ENCODE measurements at regions not wholly inside any gene's neighbourhood (a gene's known extent, or its start where the extent isn't known, plus 50 kb on each side); places are given as distances from the start of the nearest gene placed in this dataset.
"Not testable (repeated sequence)": the region's sequence is repeated elsewhere in the genome, so short reads cannot be mapped to it uniquely, and the experiment has no call there.

DNA sequence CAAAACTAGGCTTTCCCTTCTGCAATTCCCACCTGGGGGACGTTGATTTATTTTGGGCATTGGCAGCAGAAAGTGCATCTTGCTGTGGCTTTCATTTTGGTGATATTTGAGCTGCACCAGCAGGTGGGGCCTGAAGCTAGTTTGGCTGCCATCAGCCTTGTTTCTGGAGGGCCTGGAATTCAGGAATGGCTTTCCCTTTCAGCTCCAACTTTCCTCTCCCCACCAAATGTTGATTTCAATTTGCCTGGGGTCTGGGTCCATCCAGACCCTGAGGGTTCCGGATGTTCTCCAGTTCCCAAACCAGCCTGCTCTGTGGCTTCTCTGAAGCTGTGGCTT lies 640.4 kb downstream of the TYW1 start:
- no peaks in the 10 kb centered on the region for H3K4me1 ChIP-seq
- no peaks in the 10 kb centered on the region for H3K36me3 ChIP-seq
- no peak overlapping the region for H3K27ac ChIP-seq
- DNase-seq (ENCODE audit: low spot score), result no peak
- TF ChIP-seq, protein P1, sequence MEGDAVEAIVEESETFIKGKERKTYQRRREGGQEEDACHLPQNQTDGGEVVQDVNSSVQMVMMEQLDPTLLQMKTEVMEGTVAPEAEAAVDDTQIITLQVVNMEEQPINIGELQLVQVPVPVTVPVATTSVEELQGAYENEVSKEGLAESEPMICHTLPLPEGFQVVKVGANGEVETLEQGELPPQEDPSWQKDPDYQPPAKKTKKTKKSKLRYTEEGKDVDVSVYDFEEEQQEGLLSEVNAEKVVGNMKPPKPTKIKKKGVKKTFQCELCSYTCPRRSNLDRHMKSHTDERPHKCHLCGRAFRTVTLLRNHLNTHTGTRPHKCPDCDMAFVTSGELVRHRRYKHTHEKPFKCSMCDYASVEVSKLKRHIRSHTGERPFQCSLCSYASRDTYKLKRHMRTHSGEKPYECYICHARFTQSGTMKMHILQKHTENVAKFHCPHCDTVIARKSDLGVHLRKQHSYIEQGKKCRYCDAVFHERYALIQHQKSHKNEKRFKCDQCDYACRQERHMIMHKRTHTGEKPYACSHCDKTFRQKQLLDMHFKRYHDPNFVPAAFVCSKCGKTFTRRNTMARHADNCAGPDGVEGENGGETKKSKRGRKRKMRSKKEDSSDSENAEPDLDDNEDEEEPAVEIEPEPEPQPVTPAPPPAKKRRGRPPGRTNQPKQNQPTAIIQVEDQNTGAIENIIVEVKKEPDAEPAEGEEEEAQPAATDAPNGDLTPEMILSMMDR (IDR thresholded peaks at IDR 0.05), result peak in 1 of 2 donors; percentile 19
- H3K9me3 ChIP-seq, result no peaks in the 10 kb centered on the region
- H3K4me3 ChIP-seq, result no peak overlapping the region
- no peaks in the 10 kb centered on the region for H3K27me3 ChIP-seq

DNA sequence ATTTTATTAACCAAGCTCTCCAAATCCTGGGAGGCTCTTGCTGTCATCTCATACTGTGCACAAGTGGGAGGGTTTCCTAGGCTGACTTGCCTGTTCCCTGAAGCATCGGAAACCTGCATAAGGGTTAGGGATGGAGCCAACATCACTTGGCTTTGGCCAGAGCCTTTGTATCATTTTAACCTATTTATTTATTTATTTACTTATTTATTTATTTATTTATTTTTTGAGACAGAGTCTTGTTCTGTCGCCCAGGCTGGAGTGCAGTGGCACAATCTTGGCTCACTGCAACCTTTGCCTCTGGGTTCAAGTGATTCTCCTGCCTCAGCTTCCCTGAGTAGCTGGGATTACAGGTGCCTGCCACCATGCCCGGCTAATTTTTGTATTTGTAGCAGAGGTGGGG lies 645.9 kb downstream of the TYW1 start:
- not testable (repeated sequence) for H3K4me1 ChIP-seq; H3K4me3 ChIP-seq; H3K36me3 ChIP-seq; DNase-seq (ENCODE audit: low spot score); H3K27me3 ChIP-seq; H3K9me3 ChIP-seq; H3K27ac ChIP-seq

DNA sequence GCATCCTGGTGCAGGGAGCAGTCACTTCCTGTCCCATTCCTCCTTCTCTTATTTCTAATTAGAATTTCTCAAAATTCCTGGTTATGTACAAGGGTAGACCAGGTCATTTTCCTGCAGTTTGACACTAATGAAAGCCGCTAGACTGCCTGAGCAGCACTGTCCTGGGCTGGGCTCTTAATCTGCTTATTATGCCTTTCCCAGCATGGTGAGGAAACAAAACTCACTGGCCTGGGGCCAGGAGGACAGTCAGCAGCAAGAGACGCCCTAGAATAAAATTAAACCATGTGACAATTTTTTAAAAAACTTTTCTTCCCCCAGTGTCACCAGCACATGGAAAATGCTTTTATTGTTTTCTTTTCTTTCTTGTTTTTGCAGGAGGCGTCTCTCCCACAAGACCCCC lies 647.5 kb downstream of the TYW1 start:
- Histone ChIP-seq H3K27me3 (no peaks in the 10 kb centered on the region), H3K9me3 (no peaks in the 10 kb centered on the region), H3K27ac (no peak overlapping the region), H3K4me1 (no peaks in the 10 kb centered on the region), H3K36me3 (no peaks in the 10 kb centered on the region), H3K4me3 (no peak overlapping the region)
- TF ChIP-seq, protein P1 (IDR thresholded peaks at IDR 0.05), result no peak
- no peak for DNase-seq (ENCODE audit: low spot score)

DNA sequence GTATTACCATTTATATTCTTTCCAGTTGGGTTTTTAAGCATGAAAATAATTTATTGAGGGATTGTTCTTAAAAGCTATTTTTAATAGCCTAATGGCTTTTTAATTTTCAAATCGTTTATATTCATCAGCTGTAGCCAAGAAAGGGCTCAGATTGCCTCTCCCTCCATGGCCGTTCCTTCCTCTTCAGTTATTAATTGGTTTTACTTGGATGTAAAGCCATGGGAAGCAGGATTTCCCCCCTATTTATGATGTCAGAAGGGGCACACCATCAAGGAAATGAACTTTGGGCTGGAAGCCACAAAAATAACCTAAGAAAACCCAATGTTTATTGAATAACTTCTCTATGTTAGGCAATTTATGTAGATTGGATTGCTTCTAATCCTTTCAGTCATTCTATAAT lies 656.3 kb downstream of the TYW1 start:
- no peak overlapping the region for H3K27ac ChIP-seq
- TF ChIP-seq, protein P1 (IDR thresholded peaks at IDR 0.05), result no peak
- H3K9me3 ChIP-seq, result no peaks in the 10 kb centered on the region
- H3K4me1 ChIP-seq, result peaks cover 0 to 15% of the 10 kb centered on the region in 2 donors
- no peaks in the 10 kb centered on the region for H3K36me3 ChIP-seq
- H3K4me3 ChIP-seq, result no peak overlapping the region
- no peak for DNase-seq (ENCODE audit: low spot score)
- H3K27me3 ChIP-seq, result no peaks in the 10 kb centered on the region

DNA sequence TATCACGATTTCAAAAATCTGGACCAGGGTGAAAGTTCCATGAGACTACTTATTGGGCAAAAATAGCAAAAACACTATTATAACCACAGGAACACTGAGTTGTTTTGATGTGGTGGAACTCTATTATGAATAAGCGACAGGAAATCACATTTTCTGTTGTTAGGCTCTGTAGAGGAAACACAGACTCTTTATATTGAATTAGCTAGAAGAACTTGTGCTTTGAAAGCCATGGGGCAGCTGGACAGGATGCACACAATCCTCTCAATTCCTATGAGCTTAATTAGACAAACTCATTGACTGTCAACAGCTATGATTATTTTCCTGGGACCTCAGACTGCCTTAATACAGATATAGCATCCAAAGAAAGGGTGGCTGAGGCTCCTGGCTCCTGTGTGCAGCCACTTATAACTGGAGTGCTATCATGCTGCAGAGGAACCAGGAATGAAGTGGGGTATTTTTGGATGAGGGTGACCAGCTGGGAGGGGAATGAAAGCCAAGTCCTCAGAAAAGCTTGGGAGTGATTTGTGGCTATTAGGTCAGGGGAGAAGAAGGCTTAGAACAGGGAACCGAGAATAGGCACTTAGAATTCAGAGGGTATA lies 657.3 kb downstream of the TYW1 start:
- TF ChIP-seq, protein P1 (IDR thresholded peaks at IDR 0.05), result no peak
- DNase-seq (ENCODE audit: low spot score), result no peak
- Histone ChIP-seq H3K36me3 (no peaks in the 10 kb centered on the region), H3K27ac (no peak overlapping the region), H3K27me3 (no peaks in the 10 kb centered on the region), H3K4me1 (peaks cover 0 to 15% of the 10 kb centered on the region in 2 donors), H3K4me3 (no peak overlapping the region), H3K9me3 (no peaks in the 10 kb centered on the region)

DNA sequence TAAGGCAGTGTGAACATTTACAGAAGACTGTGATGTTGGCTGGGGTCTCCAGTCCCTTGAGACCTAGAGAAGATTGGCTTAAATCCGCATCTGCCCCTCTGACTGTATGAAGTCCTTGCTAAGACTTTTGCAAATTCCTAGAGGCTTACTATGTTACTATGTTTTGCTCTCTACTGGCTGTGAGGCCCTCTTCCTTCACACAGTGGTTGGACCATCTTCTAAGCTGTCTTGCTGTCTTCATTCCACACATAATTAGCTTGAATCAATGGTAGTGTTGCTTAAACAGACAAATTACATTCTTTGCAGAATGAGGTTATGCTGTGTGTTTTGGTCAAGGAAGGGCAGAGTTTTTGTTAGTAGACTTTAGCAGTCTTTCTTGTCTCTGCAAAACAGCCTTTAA lies 658.0 kb downstream of the TYW1 start:
- Histone ChIP-seq H3K9me3 (no peaks in the 10 kb centered on the region), H3K4me3 (no peak overlapping the region), H3K36me3 (no peaks in the 10 kb centered on the region), H3K27me3 (no peaks in the 10 kb centered on the region), H3K4me1 (peaks cover 0 to 15% of the 10 kb centered on the region in 2 donors), H3K27ac (no peak overlapping the region)
- TF ChIP-seq, protein P1 (IDR thresholded peaks at IDR 0.05), result no peak
- DNase-seq (ENCODE audit: low spot score), result no peak
